Activated T-helper 1 cell treated with anti-CD3 and anti-CD28 coated beads, Interleukin-2, amount 50 U/mL, for 16 hours (primary cell): ENCODE measurements at regions not wholly inside any gene's neighbourhood (a gene's known extent, or its start where the extent isn't known, plus 50 kb on each side); places are given as distances from the start of the nearest gene placed in this dataset.
"Not testable (repeated sequence)": the region's sequence is repeated elsewhere in the genome, so short reads cannot be mapped to it uniquely, and the experiment has no call there.

Source experiments
- DNase-seq, 2 donors: peaks; one replicate each; pipeline ENCODE4 v3.0.0-alpha.2; 2020; ENCODE audit warnings: low read depth in 1 of 2, low spot score in 1 of 2

GRCh38 chr17:77560381-77560780, 398.1 kb upstream of the TNRC6C start:
- DNase-seq: no peak

GRCh38 chr17:77560841-77561240, 397.7 kb upstream of the TNRC6C start:
- no peak for DNase-seq

- not testable (repeated sequence) for DNase-seq
Observed at GRCh38 chr17:77562361-77562760, 396.1 kb upstream of the TNRC6C start.

DNA sequence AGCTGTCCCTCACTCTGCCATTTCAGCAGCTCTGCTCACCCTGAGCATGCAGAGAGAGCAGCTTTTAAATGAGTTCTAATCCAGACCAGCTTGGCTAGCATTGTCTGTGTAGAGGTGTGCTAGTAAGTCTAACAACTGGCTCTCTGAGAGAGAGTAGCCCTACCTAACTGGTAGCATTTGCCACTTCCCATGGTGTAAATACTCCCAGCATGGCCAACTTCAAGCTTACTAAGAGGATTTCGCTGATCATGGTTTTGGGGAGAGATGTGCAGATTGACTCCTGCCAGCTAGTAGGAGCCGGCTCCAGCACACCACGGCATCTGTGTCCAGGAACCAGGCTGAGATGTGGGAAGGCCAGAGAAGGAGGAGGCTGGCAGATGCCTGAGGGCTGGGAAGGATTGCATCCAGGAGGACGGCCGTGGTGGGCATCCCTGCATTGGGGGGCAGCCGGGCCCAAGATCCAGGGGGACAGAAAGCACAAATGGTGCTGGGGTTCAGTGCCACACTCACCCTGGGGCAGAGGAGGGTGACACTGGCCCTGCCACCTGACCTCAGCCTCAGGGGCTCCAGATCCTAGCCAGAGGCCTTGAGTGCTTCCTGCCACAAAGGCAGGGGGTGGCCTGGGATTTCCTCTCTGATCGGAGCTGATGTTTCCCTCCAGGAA, 394.9 kb upstream of the TNRC6C start:
- DNase-seq: no peak

GRCh38 chr17:77564278-77564920, 394.1 kb upstream of the TNRC6C start:
- DNase-seq: no peak

DNA sequence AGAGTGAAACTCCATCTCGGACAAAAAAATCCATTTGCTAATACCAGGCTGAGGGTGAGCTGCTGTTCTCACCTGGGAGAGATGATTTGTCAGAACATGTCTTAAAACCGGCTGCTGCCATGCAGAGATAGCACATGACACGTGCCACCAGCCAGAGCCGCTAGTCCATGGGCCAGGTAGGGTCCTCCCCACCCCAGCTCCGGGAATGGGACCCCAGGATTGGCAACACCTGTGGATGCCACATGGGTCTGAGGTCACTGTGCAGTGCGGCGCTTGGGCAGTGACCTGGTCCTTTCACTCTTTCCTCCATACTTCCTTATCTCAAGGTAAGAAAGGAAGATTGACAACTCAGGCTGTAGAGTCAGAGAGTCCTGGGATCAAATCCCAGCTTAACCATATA, 393.3 kb upstream of the TNRC6C start:
- no peak for DNase-seq

DNA sequence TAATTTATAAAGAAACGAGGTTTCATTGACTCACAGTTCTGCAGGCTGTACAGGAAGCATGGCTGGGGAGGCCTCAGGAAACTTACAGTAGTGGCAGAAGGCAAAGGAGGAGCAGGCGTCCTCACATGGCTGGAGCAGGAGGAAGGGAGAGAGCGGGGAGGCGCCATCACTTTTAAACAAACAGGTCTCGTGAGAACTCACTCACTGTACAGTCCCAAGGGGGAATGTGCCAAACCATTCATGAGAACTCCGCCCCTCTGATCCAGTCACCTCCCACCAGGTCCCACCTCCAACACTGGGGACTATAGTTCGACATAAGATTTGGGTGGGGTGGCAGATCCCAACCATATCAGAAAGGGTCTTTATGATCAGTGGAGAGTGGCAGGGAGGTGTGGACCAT, 392.4 kb upstream of the TNRC6C start:
- no peak for DNase-seq

DNA sequence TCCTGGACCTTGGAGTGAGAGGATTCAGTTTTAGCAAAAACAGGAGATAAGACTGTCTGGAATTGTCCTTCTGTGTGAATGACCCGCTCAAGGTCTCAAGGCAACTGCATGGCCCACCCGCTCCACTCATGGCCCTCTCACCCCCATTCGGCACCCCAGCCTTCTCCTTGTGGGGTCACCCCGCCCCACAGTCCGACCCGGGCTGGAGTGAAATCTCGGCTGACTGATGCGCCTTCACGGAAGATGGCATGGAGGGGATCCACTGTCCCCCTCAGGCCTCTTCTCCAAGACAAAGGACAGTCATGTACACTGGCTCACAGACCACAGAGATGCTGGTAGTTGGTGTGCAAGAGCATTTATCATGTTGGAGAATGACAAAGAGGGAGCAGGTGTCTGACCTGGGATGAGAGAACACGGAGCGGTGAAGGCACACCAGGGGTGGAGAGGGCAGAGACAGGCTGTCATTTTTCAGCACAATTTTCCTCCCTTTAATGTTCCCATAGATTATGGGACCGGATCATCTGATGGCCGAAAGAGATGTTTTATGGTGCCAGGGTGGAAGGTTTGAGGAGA, 391.9 kb upstream of the TNRC6C start:
- no peak for DNase-seq

- no peak for DNase-seq
Observed at GRCh38 chr17:77568540-77568939, 390.0 kb upstream of the TNRC6C start.

DNA sequence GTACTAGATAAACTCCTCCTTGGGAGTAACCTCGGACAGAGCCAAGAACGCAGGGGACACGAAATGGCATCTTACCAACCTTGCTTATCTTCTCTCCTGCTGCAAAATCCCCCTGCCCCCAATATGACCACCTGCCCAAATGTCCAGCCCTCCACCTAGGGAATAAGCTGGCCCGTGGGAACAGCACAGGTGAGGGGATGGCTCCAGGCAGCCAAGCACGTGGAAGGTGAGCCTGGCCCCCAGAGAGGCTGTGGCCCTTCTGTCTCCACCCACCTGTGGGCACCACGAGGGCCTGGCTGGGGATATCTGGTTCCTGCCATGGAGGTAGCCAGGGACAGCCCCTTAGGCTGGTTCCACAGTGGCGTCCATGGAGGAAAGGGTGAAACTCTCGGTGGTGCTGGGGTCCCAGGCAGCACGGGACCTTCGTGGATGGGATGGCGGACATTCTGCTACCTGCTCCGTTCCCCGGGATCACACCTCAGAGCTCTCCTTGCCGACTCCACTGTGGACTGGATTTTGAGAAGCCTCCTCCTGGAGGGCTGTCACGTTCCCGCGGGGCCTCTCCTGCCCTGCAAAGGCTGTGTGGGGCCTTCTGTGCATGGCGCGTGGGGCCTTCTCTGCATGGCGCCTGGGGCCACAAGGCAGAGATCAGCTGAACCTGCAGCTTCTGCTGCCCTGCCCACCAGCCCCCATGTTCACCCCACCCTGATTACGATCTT, 388.5 kb upstream of the TNRC6C start:
- no peak for DNase-seq

DNA sequence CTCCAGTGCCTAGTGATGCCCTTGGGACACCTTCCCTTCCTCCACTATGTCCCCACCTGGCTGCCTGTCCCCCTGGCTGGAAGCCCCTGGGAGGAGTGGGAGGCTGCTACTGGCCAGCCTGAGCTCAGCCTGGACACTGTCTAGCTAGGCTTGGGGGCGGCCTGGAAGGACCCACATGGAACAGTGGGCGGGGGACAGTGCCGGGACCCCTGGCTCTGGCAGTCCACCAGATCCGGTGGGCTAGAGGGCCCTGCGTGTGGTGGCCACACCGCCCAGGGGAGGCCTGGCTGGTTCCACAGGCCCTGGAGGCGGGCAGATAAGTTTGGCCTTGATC, 388.0 kb upstream of the TNRC6C start:
- no peak for DNase-seq

DNA sequence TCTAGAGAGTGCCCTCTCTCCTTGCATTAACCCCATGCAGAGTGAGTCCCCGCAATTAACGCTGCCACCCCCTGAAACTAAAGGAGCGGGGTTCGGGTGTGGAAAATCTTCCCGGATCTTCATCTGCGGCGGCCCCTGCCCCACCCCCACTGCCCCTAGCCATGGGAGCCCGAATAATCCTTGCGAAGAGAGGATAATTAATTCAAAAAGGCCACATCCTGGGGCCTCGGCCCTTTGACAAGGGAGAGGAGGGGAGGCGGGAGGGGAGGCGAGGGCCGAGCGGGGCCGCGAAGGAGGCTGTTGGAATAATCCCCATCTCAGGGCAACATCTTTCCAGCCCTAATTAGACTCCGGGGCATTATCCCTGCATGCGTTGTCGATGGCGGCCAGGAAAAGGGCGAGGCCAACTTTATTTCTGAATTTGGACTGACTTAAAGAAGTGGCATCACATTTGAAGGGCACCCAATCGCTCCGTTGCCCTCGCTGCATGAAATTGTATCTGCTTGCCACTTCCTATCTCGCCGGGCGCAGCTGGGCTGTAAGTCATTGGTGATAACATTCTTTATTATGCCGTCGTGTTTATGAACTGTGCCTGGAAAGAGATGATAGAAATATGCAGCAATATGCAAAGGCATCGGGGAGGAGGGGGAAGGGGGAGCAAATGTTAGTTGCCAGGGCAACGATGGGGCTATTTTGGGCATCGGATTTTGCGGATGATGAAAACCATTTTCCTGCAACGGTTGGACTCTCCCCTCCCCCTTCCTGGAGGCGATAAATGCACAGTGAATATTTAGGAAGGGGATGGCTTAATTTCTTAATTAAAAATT, 387.1 kb upstream of the TNRC6C start:
- DNase-seq: no peak

DNA sequence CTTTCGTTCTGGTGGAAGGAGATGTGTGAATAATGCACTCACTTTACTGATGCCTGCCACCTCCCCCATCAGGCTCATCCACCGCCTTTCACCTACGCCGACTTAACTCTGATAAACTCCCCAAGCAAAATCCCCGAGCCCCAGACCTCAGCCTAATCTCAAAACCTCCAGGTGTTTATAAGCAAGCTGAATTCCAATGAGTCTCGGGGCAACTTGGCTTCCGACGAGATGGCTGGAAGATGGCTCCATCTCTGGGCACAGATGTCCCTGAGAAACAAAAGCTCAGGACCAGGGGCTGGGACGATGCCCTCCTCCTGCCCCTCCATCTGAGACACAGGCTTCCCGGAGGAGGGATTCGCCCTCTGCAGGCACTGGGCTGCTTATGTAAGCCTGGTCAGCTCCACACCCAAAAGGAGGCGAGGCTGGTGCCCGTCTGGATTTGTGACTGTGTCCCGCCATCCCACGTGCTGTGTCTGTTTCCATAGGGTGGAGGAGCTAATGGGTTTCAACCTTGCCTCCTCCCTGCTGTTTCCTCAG, 386.4 kb upstream of the TNRC6C start:
- no peak for DNase-seq

DNA sequence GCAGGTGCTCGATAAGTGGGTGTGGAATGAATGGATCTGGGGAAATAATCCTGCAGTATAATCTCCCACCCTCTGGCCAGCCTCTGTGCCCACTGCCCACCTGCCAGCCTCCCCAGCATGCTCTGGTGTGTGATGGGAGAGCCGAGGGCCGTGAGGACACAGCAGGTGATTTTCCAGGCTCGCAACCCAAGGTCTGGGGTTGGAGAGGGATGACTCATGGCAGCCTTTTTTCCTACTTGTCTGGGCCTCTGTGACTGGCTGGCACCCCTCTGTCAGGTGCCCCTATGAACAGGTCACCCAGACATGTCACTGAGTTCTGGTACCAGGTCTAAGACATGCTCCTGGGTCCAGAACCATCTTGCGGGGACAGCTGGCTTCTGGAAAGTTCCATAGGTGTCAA, 385.7 kb upstream of the TNRC6C start:
- DNase-seq: no peak

DNA sequence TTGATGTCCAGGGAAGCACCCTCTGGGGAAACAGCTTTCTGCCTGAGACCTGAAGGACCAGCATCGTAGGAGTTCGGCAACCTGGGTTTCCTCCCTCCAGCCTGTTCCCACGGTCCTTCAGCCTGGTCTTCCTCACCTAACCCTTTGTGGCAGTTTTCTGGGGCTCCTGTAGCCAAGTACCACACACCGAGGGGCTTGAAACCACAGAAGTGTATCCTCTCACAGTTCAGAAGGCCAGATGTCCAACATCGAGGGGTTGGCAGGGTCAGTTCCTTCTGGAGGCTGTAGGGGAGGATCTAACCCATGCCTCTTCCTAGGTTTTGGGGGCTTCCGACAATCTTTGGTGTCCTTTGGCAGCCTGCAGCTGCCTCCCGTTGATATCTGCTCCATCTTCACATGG, 381.0 kb upstream of the TNRC6C start:
- DNase-seq: no peak

GRCh38 chr17:77579131-77579530, 379.4 kb upstream of the TNRC6C start:
- no peak for DNase-seq

- no peak for DNase-seq
Observed at GRCh38 chr17:77579682-77580081, 378.8 kb upstream of the TNRC6C start.

DNA sequence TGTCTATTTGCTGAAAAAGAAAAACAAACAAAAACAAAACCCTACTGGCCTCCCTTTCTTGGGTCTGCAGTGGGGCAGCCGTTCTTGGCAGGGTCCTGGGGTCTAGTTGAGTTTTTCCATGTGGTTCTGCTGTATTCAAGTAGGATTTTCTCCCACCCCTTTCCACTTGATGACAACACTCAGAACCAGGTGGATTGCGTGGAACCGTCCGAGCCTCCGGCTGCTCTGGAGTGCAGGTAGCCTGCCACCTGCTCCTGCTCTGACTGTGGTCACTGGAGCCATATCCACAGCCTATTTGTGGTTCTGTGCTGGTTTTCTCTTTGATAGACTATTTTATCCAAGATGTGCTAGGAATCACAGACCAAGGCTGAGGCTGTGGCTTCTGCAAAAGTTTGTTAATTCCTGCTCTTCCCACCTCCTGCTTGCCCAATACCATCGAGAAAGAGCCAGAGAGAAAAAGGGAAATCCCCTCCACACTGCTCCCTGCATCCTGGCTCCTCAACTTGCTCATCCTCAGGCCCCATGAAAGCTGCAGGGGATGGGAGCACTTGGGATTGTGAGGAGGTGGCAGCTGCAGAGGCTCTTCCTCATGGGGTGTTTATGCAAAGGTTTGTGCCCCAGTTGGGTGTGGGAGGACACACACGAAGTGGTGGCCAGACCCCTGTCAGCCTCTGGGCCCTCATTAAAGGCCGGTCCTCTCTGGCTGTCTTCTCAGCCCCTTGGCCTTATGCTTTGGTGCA, 377.8 kb upstream of the TNRC6C start:
- DNase-seq: no peak

GRCh38 chr17:77581480-77581879, 377.0 kb upstream of the TNRC6C start:
- DNase-seq: no peak

GRCh38 chr17:77585142-77585860, 373.2 kb upstream of the TNRC6C start:
- DNase-seq: no peak
